Mesothelial cell of epicardium (in vitro differentiated cells): ENCODE measurements at regions not wholly inside any gene's neighbourhood (a gene's known extent, or its start where the extent isn't known, plus 50 kb on each side); places are given as distances from the start of the nearest gene placed in this dataset.
"Not testable (repeated sequence)": the region's sequence is repeated elsewhere in the genome, so short reads cannot be mapped to it uniquely, and the experiment has no call there.

Experiments
- DNase-seq, 2 experiments: peaks; one replicate each; pipeline ENCODE4 v3.0.0; 2021; ENCODE audit warnings: low spot score in 2 of 2; ENCODE audit not compliant: unreplicated experiment in 2 of 2
- H3K27ac Mint-ChIP-seq: 2 replicates; pipeline ENCODE4 v1.8.0; 2021; ENCODE audit warnings: mixed read lengths
- H3K27me3 Mint-ChIP-seq: 2 replicates; pipeline ENCODE4 v1.8.0; 2021; ENCODE audit warnings: low read depth, mixed read lengths
- H3K36me3 Mint-ChIP-seq: 2 replicates; pipeline ENCODE4 v1.8.0; 2021; ENCODE audit warnings: mixed read lengths
- H3K4me1 Mint-ChIP-seq: 2 replicates; pipeline ENCODE4 v1.8.0; 2021; ENCODE audit warnings: mixed read lengths
- H3K4me3 Mint-ChIP-seq: 2 replicates; pipeline ENCODE4 v1.8.0; 2021; ENCODE audit warnings: mild to moderate bottlenecking, moderate library complexity, mixed read lengths
- H3K9me3 Mint-ChIP-seq: 2 replicates; pipeline ENCODE4 v1.8.0; 2021; ENCODE audit warnings: mixed read lengths
- TF ChIP-seq, protein P1 (sequence below): fragments of 200-600 bp; sonication (generic); IDR thresholded peaks from one replicate; pipeline ENCODE4 v1.5.0; 2021; ENCODE audit warnings: antibody characterized with exemption; ENCODE audit not compliant: unreplicated experiment

DNA sequence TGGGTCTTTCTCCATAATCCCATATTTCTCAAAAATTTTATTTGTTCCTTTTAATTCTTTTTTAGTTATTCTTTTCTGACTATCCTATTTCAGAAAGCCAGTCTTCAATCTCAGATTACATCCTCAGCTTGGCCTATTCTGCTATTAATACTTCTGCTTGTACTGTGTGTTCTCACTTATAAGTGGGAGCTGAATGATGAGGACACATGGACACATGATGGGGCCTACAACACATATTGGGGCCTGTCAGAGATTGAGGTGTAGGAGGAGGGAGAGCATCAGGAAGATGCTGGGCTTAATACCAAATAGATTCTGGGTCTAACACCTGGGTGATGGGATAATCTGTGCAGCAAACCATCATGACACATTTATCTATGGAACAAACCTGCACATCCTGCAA, 82.3 kb downstream of the MAGEE1 start:
- TF ChIP-seq, protein P1, sequence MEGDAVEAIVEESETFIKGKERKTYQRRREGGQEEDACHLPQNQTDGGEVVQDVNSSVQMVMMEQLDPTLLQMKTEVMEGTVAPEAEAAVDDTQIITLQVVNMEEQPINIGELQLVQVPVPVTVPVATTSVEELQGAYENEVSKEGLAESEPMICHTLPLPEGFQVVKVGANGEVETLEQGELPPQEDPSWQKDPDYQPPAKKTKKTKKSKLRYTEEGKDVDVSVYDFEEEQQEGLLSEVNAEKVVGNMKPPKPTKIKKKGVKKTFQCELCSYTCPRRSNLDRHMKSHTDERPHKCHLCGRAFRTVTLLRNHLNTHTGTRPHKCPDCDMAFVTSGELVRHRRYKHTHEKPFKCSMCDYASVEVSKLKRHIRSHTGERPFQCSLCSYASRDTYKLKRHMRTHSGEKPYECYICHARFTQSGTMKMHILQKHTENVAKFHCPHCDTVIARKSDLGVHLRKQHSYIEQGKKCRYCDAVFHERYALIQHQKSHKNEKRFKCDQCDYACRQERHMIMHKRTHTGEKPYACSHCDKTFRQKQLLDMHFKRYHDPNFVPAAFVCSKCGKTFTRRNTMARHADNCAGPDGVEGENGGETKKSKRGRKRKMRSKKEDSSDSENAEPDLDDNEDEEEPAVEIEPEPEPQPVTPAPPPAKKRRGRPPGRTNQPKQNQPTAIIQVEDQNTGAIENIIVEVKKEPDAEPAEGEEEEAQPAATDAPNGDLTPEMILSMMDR: no peak
- no peak overlapping the region for H3K4me3 Mint-ChIP-seq
- H3K27me3 Mint-ChIP-seq: no peaks in the 10 kb centered on the region
- no peaks in the 10 kb centered on the region for H3K36me3 Mint-ChIP-seq
- DNase-seq: no peak
- H3K4me1 Mint-ChIP-seq: no peaks in the 10 kb centered on the region
- H3K27ac Mint-ChIP-seq: no peak overlapping the region
- H3K9me3 Mint-ChIP-seq: peaks cover 69% of the 10 kb centered on the region

DNA sequence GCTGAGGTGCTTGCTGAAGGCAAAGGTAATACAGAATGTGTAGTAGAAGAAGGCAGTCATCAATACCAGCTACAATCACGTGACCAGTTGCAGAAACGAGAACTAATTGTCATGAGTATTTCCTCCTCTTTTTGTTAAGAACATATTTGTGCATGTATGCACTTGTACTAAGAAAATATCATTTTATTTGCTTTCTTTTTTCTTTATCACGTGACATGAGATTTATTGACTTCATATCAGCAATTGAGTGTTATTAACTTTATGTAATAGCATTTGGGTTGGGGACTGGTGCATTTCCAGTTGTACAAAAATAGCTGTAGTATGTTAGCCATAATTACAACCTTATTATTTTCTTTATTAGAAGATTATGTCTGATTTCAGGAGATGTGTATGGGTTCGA, 90.0 kb downstream of the MAGEE1 start:
- H3K4me1 Mint-ChIP-seq: no peaks in the 10 kb centered on the region
- no peak overlapping the region for H3K27ac Mint-ChIP-seq
- H3K4me3 Mint-ChIP-seq: no peak overlapping the region
- H3K27me3 Mint-ChIP-seq: no peaks in the 10 kb centered on the region
- H3K36me3 Mint-ChIP-seq: no peaks in the 10 kb centered on the region
- no peak for DNase-seq
- H3K9me3 Mint-ChIP-seq: peaks cover 67% of the 10 kb centered on the region
- TF ChIP-seq, protein P1: no peak

DNA sequence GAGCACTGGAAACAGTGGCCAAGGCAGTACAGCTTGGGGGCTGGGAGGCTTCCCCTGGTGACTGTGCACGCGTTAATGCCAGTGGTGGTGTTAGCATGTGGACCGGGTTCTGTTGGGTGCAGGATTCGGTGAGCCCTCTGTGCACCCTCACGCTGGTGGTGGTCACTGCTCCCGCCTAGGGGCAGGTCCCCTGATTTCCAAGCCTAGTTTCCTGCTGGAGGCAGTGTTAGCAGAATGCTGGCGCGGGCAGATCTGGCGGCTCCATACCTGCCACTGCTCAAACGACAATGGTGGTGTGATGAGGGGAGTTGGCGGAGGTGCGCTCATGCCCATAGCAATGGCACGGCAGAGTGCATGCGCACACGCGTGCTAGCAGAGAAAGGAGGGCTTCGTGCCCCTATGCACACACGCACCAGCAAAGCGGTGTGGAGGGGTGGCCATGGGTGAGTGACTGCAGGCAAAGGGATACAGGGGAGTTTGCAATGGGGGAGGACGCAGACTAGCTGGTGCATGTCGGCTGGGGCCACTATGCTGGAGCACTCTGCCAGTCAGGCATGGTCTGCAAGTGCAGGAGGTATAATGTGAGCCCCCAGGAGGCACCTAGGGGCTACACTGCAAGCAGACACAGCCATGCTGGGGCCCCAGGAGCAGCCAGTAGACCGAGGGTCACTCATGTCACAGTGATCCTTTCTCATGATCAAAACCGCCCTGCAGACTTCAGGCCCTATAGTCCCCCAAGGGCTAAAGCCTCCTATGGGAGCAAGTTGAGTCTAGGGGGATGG, 93.0 kb downstream of the MAGEE1 start:
- TF ChIP-seq, protein P1: no peak
- no peaks in the 10 kb centered on the region for H3K36me3 Mint-ChIP-seq

DNA sequence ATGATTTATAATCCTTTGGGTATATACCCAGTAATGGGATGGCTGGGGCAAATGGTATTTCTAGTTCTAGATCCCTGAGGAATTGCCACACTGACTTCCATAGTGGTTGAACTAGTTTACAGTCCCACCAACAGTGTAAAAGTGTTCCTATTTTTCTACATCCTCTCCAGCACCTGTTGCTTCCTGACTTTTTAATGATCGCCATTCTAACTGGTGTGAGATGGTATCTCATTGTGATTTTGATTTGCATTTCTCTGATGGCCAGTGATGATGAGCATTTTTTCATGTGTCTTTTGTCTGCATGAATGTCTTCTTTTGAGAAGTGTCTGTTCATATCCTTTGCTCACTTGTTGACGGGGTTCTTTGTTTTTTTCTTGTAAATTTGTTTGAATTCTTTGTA, 108.2 kb downstream of the MAGEE1 start:
- H3K27ac Mint-ChIP-seq, DNase-seq, H3K36me3 Mint-ChIP-seq, H3K4me3 Mint-ChIP-seq, H3K4me1 Mint-ChIP-seq, H3K27me3 Mint-ChIP-seq: not testable (repeated sequence)
- peaks cover 68% of the 10 kb centered on the region for H3K9me3 Mint-ChIP-seq

More for the DNA sequence above, 93.0 kb downstream of the MAGEE1 start:
- no peak for DNase-seq
- Mint-ChIP-seq H3K27me3 (no peaks in the 10 kb centered on the region), H3K4me3 (no peak overlapping the region), H3K4me1 (no peaks in the 10 kb centered on the region), H3K9me3 (peaks cover 82% of the 10 kb centered on the region), H3K27ac (no peak overlapping the region)

DNA sequence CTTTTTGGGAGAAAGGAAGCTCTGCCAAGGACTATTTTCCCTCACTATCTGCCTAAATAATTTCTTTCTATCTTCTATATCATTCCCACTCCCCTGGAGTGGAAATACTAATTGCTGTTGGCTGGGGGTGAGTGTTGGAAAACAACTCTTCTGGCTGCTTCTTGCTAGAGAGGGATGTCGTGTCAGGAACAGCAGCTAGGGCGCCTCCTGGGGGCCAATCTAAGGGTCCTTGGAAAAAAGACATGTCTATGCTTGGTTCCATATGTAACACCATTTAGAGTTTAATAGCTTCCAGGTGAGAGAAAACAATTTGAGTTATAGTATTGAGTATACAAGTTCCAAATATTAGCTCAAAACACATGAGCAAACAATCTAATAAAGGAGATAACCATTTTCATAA, 111.3 kb downstream of the MAGEE1 start:
- no peaks in the 10 kb centered on the region for H3K4me1 Mint-ChIP-seq
- no peak for DNase-seq
- no peak overlapping the region for H3K4me3 Mint-ChIP-seq
- TF ChIP-seq, protein P1: no peak
- peaks cover 67% of the 10 kb centered on the region for H3K9me3 Mint-ChIP-seq
- H3K36me3 Mint-ChIP-seq: no peaks in the 10 kb centered on the region
- H3K27ac Mint-ChIP-seq: no peak overlapping the region
- H3K27me3 Mint-ChIP-seq: no peaks in the 10 kb centered on the region

DNA sequence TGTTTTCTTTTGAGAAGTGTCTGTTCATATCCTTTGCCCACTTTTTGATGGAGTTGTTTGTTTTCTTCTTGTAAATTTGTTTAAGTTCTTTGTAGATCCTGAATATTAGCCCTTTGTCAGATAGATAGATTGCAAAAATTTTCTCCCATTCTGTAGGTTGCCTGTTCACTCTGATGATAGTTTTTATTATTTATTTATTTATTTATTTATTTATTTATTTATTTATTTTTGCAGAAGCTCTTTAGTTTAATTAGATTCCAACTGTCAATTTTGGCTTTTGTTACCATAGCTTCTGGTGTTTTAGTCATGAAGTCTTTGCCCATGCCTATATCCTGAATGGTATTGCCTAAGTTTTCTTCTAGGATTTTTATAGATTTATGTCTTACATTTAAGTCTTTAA, 115.9 kb downstream of the MAGEE1 start:
- H3K4me1 Mint-ChIP-seq, H3K27me3 Mint-ChIP-seq, H3K27ac Mint-ChIP-seq, H3K4me3 Mint-ChIP-seq, DNase-seq, H3K36me3 Mint-ChIP-seq: not testable (repeated sequence)
- H3K9me3 Mint-ChIP-seq: peaks cover 72% of the 10 kb centered on the region

DNA sequence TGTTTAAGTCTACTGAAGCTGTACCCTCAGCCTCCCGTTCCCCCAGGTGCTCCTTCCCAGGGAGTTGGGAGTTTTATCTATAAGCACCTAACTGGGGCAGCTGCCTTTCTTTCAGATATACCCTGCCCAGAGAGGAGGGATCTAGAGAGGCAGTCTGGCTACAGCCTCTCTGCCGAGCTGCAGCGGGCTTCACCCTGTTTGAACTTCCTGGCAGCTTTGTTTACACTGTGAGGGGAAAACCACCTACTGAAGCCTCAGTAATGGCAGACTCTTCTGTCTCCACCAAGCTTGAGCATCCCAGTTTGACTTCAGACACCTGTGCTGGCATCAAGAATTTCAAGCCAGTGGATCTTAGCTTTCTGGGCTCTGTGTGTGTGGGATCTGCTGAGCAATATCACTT, 122.5 kb downstream of the MAGEE1 start:
- no peak for DNase-seq
- Mint-ChIP-seq H3K4me1 (no peaks in the 10 kb centered on the region), H3K36me3 (no peaks in the 10 kb centered on the region), H3K27ac (no peak overlapping the region), H3K4me3 (no peak overlapping the region), H3K9me3 (peaks cover 54% of the 10 kb centered on the region), H3K27me3 (no peaks in the 10 kb centered on the region)
- TF ChIP-seq, protein P1: no peak
